ENCODE measurements at regions not wholly inside any gene's neighbourhood (a gene's known extent, or its start where the extent isn't known, plus 50 kb on each side); places are given as distances from the start of the nearest gene placed in this dataset.
"Not testable (repeated sequence)": the region's sequence is repeated elsewhere in the genome, so short reads cannot be mapped to it uniquely, and the experiment has no call there.

DNA sequence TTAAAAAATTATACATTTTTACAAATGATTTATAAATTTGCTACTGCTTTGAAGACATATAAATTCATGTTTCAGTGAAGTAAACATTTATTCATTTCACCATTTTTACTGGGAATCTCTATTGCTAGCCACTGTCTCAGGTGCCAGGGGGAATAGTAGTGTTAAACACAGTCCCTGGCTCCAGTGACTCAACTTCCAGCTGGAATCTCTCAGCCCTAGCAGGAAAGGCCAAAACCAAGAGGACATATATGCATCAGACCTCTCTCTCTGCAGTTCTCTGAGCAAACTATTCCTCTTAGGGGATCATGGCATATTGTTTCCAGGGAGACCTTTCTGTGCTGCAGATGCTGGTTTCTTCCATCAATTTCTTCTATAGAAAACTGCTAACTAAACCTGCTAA lies 1009.0 kb upstream of the LCORL start:
- ChIA-PET POLR2A (ENCODE audit: partially characterized antibody) (no interaction called here), CTCF (ENCODE audit: partially characterized antibody) (no interaction called here)
- intact Hi-C loops (cut with micrococcal nuclease): no loop called here
- no peaks in the 10 kb centered on the region for H3K4me1 ChIP-seq (ENCODE audit: insufficient read depth, low read length)
- Mint-ChIP-seq H3K27me3 (no peaks in the 10 kb centered on the region), H3K9me3 (peaks cover 0 to 18% (median 4%) of the 10 kb centered on the region in 8 donors), H3K36me3 (no peaks in the 10 kb centered on the region), H3K4me1 (no peaks in the 10 kb centered on the region), H3K27ac (no peak overlapping the region), H3K4me3 (no peak overlapping the region)
- H3K9me3 ChIP-seq (ENCODE audit: control insufficient read depth in 1 of 2, low read length in 2 of 2): no peaks in the 10 kb centered on the region
- no peak for DNase-seq
- H3K36me3 ChIP-seq (ENCODE audit: insufficient read depth, low read length): no peaks in the 10 kb centered on the region
- no peak overlapping the region for H3K27ac ChIP-seq (ENCODE audit: low read depth, low read length)
- H3K27me3 ChIP-seq (ENCODE audit: insufficient read depth, low read length): no peaks in the 10 kb centered on the region
- no peak overlapping the region for H3K4me3 ChIP-seq (ENCODE audit: low read length in 2 of 2)

DNA sequence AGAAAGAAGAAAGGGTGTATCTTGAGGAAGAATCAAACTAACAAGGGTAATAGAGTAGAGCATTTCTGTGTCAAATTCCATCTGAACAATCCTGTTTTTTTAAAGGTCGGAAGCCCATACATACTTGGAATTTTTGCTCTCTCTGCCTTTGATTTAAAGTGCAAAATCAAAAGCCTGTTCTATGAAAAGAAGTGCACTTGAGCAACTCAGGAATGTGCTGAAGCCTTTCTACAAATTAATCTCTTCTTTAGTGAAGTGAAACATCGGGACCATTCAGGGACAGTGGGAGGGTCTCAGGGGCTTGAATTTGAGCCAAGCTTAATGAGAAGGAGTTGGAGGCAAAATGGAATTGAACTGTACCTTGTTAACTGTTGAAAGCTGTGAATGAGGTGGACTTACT lies 1008.5 kb upstream of the LCORL start:
- H3K4me3 Mint-ChIP-seq: no peak overlapping the region

DNA sequence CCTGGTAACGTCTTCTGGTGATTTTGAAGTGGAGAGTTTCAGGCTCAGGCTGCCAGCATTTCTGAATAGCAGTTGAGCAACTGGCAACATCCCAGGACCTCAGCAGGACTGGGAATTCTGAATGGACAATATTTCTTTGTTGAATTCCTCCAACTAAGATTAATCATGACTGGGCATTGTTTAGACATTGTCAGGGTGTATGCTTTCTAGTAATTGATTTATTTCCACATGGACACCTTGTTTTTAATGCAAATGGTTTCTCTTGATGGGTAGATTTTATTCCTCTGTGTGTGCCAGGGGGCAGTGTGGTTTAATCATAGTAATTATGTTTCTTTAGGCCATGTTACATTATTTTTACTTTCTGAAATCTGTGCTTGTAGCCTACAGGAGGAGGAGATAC lies 1004.7 kb upstream of the LCORL start:
- intact Hi-C loops (cut with micrococcal nuclease): no loop called here
- Histone ChIP-seq H3K9me3 (ENCODE audit: control insufficient read depth in 1 of 2, low read length in 2 of 2) (no peaks in the 10 kb centered on the region), H3K27ac (ENCODE audit: low read depth, low read length) (no peak overlapping the region), H3K4me1 (ENCODE audit: insufficient read depth, low read length) (no peaks in the 10 kb centered on the region), H3K4me3 (ENCODE audit: low read length in 2 of 2) (no peak overlapping the region), H3K36me3 (ENCODE audit: insufficient read depth, low read length) (no peaks in the 10 kb centered on the region), H3K27me3 (ENCODE audit: insufficient read depth, low read length) (no peaks in the 10 kb centered on the region)
- Mint-ChIP-seq H3K4me1 (no peaks in the 10 kb centered on the region), H3K27ac (no peak overlapping the region), H3K27me3 (no peaks in the 10 kb centered on the region), H3K9me3 (peaks cover 2 to 12% (median 7%) of the 10 kb centered on the region in 8 donors), H3K4me3 (no peak overlapping the region), H3K36me3 (no peaks in the 10 kb centered on the region)
- DNase-seq: no peak
- ChIA-PET CTCF (ENCODE audit: partially characterized antibody) (no interaction called here), POLR2A (ENCODE audit: partially characterized antibody) (no interaction called here)

More for the DNA sequence above, 1008.5 kb upstream of the LCORL start:
- CTCF ChIA-PET (ENCODE audit: partially characterized antibody): no interaction called here
- Histone ChIP-seq H3K4me1 (ENCODE audit: insufficient read depth, low read length) (no peaks in the 10 kb centered on the region), H3K9me3 (ENCODE audit: control insufficient read depth in 1 of 2, low read length in 2 of 2) (no peaks in the 10 kb centered on the region), H3K4me3 (ENCODE audit: low read length in 2 of 2) (no peak overlapping the region), H3K27ac (ENCODE audit: low read depth, low read length) (no peak overlapping the region), H3K36me3 (ENCODE audit: insufficient read depth, low read length) (no peaks in the 10 kb centered on the region), H3K27me3 (ENCODE audit: insufficient read depth, low read length) (no peaks in the 10 kb centered on the region)
- H3K27ac Mint-ChIP-seq: no peak overlapping the region
- H3K9me3 Mint-ChIP-seq: peaks cover 0 to 18% (median 7%) of the 10 kb centered on the region in 8 donors
- intact Hi-C loops (cut with micrococcal nuclease): no loop called here
- no peaks in the 10 kb centered on the region for H3K27me3 Mint-ChIP-seq
- DNase-seq: no peak
- POLR2A ChIA-PET (ENCODE audit: partially characterized antibody): no interaction called here
- H3K36me3 Mint-ChIP-seq: no peaks in the 10 kb centered on the region
- no peaks in the 10 kb centered on the region for H3K4me1 Mint-ChIP-seq

DNA sequence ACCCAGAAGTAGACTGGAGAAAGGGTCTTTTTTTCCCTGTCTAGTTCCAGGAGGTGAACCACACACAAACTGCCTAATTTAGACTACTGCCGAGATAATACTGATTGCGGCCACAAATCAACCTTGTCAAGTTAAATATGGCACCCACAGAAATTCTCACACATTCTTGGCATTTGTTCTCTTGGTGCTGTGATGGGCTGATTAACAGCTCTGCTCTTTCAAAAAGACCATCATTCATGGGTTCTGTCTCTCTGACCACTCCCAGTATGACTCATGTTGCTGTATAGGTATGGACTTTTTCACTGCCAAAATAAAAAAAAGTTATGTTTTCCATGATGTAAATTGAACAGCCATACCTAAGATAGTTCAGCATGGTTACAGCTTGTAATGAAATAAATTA lies 1003.5 kb upstream of the LCORL start:
- ChIA-PET POLR2A (ENCODE audit: partially characterized antibody) (no interaction called here), CTCF (ENCODE audit: partially characterized antibody) (interaction anchor here (0.7 kb wide), 1 partner anchor 575 kb away, joined by 3 read pairs; no protein-coding TSS in a partner anchor)
- peaks cover 2 to 13% (median 7%) of the 10 kb centered on the region in 8 donors for H3K9me3 Mint-ChIP-seq
- intact Hi-C loops (cut with micrococcal nuclease): no loop called here
- no peak for DNase-seq
- no peak overlapping the region for H3K4me3 Mint-ChIP-seq
- Histone ChIP-seq H3K4me3 (ENCODE audit: low read length in 2 of 2) (no peak overlapping the region), H3K27me3 (ENCODE audit: insufficient read depth, low read length) (no peaks in the 10 kb centered on the region), H3K36me3 (ENCODE audit: insufficient read depth, low read length) (no peaks in the 10 kb centered on the region), H3K4me1 (ENCODE audit: insufficient read depth, low read length) (no peaks in the 10 kb centered on the region), H3K27ac (ENCODE audit: low read depth, low read length) (no peak overlapping the region), H3K9me3 (ENCODE audit: control insufficient read depth in 1 of 2, low read length in 2 of 2) (no peaks in the 10 kb centered on the region)
- no peak overlapping the region for H3K27ac Mint-ChIP-seq
- H3K27me3 Mint-ChIP-seq: no peaks in the 10 kb centered on the region
- no peaks in the 10 kb centered on the region for H3K36me3 Mint-ChIP-seq
- no peaks in the 10 kb centered on the region for H3K4me1 Mint-ChIP-seq

DNA sequence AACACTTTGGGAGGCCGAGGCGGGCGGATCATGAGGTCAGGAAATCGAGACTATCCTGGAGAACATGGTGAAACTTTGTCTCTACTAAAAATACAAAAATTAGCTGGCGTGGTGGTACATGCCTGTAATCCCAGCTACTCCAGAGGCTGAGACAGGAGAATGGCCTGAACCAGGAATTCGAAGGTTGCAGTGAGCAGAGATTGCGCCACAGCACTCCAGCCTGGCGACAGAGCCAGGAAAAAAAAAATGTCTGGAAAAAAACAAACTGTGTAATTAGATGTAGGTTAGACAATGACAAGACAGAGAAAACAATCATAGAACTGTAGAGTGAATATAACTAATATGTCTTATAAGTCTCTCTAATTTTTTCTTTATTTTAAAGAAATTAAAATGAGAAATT lies 1002.5 kb upstream of the LCORL start:
- no peaks in the 10 kb centered on the region for H3K27me3 Mint-ChIP-seq
- no peaks in the 10 kb centered on the region for H3K27me3 ChIP-seq (ENCODE audit: insufficient read depth, low read length)
- ChIA-PET POLR2A (ENCODE audit: partially characterized antibody) (no interaction called here), CTCF (ENCODE audit: partially characterized antibody) (no interaction called here)
- H3K4me3 ChIP-seq (ENCODE audit: low read length in 2 of 2): no peak overlapping the region
- no peak for DNase-seq
- H3K4me3 Mint-ChIP-seq: no peak overlapping the region
- intact Hi-C loops (cut with micrococcal nuclease): no loop called here
- H3K4me1 Mint-ChIP-seq: no peaks in the 10 kb centered on the region
- no peaks in the 10 kb centered on the region for H3K9me3 ChIP-seq (ENCODE audit: control insufficient read depth in 1 of 2, low read length in 2 of 2)
- no peak overlapping the region for H3K27ac Mint-ChIP-seq
- H3K4me1 ChIP-seq (ENCODE audit: insufficient read depth, low read length): no peaks in the 10 kb centered on the region
- no peaks in the 10 kb centered on the region for H3K36me3 Mint-ChIP-seq
- H3K36me3 ChIP-seq (ENCODE audit: insufficient read depth, low read length): no peaks in the 10 kb centered on the region
- no peak overlapping the region for H3K27ac ChIP-seq (ENCODE audit: low read depth, low read length)
- H3K9me3 Mint-ChIP-seq: peaks cover 1 to 17% (median 7%) of the 10 kb centered on the region in 8 donors

DNA sequence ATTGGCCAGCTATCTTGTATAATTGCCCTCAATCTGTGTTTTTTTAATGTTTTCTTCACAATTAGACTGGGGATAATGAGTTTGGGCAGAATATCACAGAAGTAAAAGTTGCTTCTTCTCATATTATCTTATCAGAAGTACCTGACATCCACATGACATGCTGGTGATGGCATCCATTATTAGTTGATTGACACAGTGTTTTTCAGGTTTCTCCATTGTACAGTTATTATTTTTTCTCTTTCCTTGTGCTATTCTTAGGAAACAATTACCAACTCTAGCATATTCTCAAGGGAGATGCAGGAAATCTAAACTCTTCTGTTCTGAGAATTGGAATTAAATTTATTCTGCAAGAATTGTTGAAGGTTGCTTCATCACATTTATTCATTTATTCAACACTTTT lies 1000.1 kb upstream of the LCORL start:
- H3K27ac Mint-ChIP-seq: no peak overlapping the region
- no peak overlapping the region for H3K27ac ChIP-seq (ENCODE audit: low read depth, low read length)
- H3K9me3 Mint-ChIP-seq: peaks cover 2 to 22% (median 9%) of the 10 kb centered on the region in 8 donors
- ChIA-PET POLR2A (ENCODE audit: partially characterized antibody) (no interaction called here), CTCF (ENCODE audit: partially characterized antibody) (no interaction called here)
- no peaks in the 10 kb centered on the region for H3K4me1 ChIP-seq (ENCODE audit: insufficient read depth, low read length)
- H3K36me3 Mint-ChIP-seq: no peaks in the 10 kb centered on the region
- no peak for DNase-seq
- H3K9me3 ChIP-seq (ENCODE audit: control insufficient read depth in 1 of 2, low read length in 2 of 2): no peaks in the 10 kb centered on the region
- no peaks in the 10 kb centered on the region for H3K36me3 ChIP-seq (ENCODE audit: insufficient read depth, low read length)
- H3K27me3 ChIP-seq (ENCODE audit: insufficient read depth, low read length): no peaks in the 10 kb centered on the region
- H3K27me3 Mint-ChIP-seq: no peaks in the 10 kb centered on the region
- H3K4me3 Mint-ChIP-seq: no peak overlapping the region
- H3K4me3 ChIP-seq (ENCODE audit: low read length in 2 of 2): no peak overlapping the region
- H3K4me1 Mint-ChIP-seq: no peaks in the 10 kb centered on the region
- intact Hi-C loops (cut with micrococcal nuclease): no loop called here

DNA sequence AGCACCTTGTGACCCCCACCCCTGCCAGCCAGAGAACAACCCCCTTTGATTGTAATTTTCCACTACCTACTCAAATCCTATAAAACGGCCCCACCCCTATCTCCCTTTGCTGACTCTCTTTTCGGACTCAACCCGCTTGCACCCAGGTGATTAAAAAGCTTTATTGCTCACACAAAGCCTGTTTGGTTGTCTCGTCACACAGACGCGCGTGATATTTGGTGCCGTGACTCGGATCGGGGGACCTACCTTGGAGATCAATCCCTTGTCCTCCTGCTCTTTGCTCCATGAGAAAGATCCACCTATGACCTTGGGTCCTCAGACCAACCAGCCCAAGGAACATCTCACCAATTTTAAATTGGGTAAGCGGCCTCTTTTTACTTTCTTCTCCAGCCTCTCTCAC lies 995.0 kb upstream of the LCORL start:
- H3K9me3 ChIP-seq (ENCODE audit: control insufficient read depth in 1 of 2, low read length in 2 of 2); H3K27me3 Mint-ChIP-seq; H3K27ac Mint-ChIP-seq; H3K4me3 ChIP-seq (ENCODE audit: low read length in 2 of 2); CTCF ChIA-PET (ENCODE audit: partially characterized antibody); DNase-seq; H3K27me3 ChIP-seq (ENCODE audit: insufficient read depth, low read length); H3K4me1 ChIP-seq (ENCODE audit: insufficient read depth, low read length); POLR2A ChIA-PET (ENCODE audit: partially characterized antibody); H3K4me1 Mint-ChIP-seq; H3K27ac ChIP-seq (ENCODE audit: low read depth, low read length); H3K36me3 Mint-ChIP-seq; H3K36me3 ChIP-seq (ENCODE audit: insufficient read depth, low read length); intact Hi-C loops (cut with micrococcal nuclease); H3K4me3 Mint-ChIP-seq: not testable (repeated sequence)
- peaks cover 2 to 24% (median 8%) of the 10 kb centered on the region in 8 donors for H3K9me3 Mint-ChIP-seq

DNA sequence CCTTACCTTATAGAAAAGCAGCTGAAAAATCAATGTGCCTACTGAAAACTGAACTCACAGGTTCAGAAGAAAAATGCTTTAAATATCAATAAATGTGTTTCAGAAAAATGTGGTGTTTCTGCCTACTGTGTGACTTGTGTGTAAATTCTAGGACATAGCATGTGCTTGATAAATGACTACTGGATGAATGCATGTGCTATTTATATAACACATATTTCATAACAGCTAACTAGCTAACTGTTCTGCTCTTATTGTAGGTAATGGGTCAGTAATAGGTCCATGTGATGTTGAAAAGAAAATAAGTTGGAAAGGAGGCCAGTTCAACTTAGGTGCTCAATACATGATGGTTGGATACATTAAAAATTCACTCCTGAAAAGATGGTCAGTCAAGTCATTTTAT lies 993.0 kb upstream of the LCORL start:
- no peak for DNase-seq
- H3K4me1 Mint-ChIP-seq: no peaks in the 10 kb centered on the region
- H3K27me3 Mint-ChIP-seq: no peaks in the 10 kb centered on the region
- no peaks in the 10 kb centered on the region for H3K36me3 Mint-ChIP-seq
- Histone ChIP-seq H3K4me3 (ENCODE audit: low read length in 2 of 2) (no peak overlapping the region), H3K27me3 (ENCODE audit: insufficient read depth, low read length) (no peaks in the 10 kb centered on the region), H3K36me3 (ENCODE audit: insufficient read depth, low read length) (no peaks in the 10 kb centered on the region), H3K9me3 (ENCODE audit: control insufficient read depth in 1 of 2, low read length in 2 of 2) (no peaks in the 10 kb centered on the region), H3K27ac (ENCODE audit: low read depth, low read length) (no peak overlapping the region), H3K4me1 (ENCODE audit: insufficient read depth, low read length) (no peaks in the 10 kb centered on the region)
- CTCF ChIA-PET (ENCODE audit: partially characterized antibody): no interaction called here
- POLR2A ChIA-PET (ENCODE audit: partially characterized antibody): no interaction called here
- peaks cover 2 to 20% (median 8%) of the 10 kb centered on the region in 8 donors for H3K9me3 Mint-ChIP-seq
- no peak overlapping the region for H3K4me3 Mint-ChIP-seq
- intact Hi-C loops (cut with micrococcal nuclease): no loop called here
- no peak overlapping the region for H3K27ac Mint-ChIP-seq

All from CD4-positive, alpha-beta memory T cell (primary cell).